A673 (cell line): ENCODE measurements at regions not wholly inside any gene's neighbourhood (a gene's known extent, or its start where the extent isn't known, plus 50 kb on each side); places are given as distances from the start of the nearest gene placed in this dataset.

Source experiments
- EZH2 ChIP-seq: fragments of 200-600 bp; sonication (generic); IDR thresholded peaks from 2 replicates; pipeline ENCODE4 v1.6.1; 2017; ENCODE audit warnings: borderline replicate concordance, low read depth, mild to moderate bottlenecking, mixed read lengths, antibody characterized with exemption, low read length; ENCODE audit not compliant: poor library complexity, severe bottlenecking
- TF ChIP-seq, protein P1 (sequence below): fragments of 300-800, 200-600 bp; sonication (generic); conservative IDR thresholded peaks from 2 replicates; pipeline ENCODE4 v1.5.1; 2017; ENCODE audit warnings: low read depth, mild to moderate bottlenecking, antibody characterized with exemption, low read length, moderate library complexity, mixed read lengths

GRCh38 chr21:24171736-24172135 lies 1435.5 kb downstream of the MRPL39 start:
- TF ChIP-seq, protein P1, sequence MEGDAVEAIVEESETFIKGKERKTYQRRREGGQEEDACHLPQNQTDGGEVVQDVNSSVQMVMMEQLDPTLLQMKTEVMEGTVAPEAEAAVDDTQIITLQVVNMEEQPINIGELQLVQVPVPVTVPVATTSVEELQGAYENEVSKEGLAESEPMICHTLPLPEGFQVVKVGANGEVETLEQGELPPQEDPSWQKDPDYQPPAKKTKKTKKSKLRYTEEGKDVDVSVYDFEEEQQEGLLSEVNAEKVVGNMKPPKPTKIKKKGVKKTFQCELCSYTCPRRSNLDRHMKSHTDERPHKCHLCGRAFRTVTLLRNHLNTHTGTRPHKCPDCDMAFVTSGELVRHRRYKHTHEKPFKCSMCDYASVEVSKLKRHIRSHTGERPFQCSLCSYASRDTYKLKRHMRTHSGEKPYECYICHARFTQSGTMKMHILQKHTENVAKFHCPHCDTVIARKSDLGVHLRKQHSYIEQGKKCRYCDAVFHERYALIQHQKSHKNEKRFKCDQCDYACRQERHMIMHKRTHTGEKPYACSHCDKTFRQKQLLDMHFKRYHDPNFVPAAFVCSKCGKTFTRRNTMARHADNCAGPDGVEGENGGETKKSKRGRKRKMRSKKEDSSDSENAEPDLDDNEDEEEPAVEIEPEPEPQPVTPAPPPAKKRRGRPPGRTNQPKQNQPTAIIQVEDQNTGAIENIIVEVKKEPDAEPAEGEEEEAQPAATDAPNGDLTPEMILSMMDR: no peak
- TF ChIP-seq EZH2: no peak
